ENCODE measurements at regions not wholly inside any gene's neighbourhood (a gene's known extent, or its start where the extent isn't known, plus 50 kb on each side); places are given as distances from the start of the nearest gene placed in this dataset.

DNA sequence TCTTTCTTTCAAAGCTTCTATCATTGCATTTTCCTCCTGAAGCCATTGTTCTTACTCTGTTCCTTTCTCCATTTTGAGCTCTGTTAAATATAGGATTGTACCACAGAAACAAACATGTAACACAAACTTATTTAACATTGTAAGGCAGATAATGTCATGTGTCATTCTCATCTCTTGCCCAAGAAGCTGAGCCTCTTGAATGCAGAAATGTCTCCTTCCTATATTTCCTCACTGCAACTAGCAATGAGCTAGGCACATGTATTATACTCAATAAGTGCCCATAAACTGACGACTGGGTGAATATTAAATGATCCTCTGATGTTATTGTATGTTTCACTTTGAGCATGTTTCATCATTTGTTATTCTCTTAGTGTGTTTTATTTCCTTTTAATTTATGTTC lies 56.7 kb upstream of the SLC7A11 start:
- peak; percentile 44 to 51 for DNase-seq

- no peak for DNase-seq
Measured at GRCh38 chr4:138298431-138298830, 56.3 kb upstream of the SLC7A11 start.

- DNase-seq: no peak
Measured at GRCh38 chr4:138297743-138298405, 55.7 kb upstream of the SLC7A11 start.

DNA sequence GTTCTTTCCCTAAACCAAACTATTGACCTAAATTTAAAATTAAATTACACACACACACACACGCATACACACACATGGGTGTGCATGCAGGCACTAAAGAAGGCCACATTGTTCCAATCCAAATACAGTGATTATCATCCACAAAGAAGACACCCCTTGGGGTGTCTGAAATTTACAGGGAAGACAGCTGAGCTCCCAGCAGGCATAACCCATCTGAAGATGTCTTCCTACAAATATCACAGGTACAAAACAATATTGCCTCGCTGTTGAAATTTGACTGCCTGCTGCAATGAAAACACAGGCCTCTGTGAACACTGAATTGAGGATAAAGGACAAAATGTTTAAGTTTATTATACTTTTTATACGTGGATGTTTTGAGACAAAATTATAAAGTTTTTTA lies 50.2 kb upstream of the SLC7A11 start:
- DNase-seq: no peak

Data from AML-193 (cell line).